HG02623 (cell line): ENCODE measurements at regions not wholly inside any gene's neighbourhood (a gene's known extent, or its start where the extent isn't known, plus 50 kb on each side); places are given as distances from the start of the nearest gene placed in this dataset.

Experiments
- ATAC-seq: cut with Tn5 transposase; IDR thresholded peaks from one replicate; pipeline ENCODE4 v1.9.1; 2021; ENCODE audit warnings: moderate library complexity; ENCODE audit not compliant: unreplicated experiment

- ATAC-seq, result no peak
These were observed 551.6 kb downstream of the ZEB2 start for GRCh38 chr2:143968360-143968759.

- ATAC-seq, result no peak
These were observed 554.3 kb downstream of the ZEB2 start for GRCh38 chr2:143965493-143966164.

- no peak for ATAC-seq
These were observed 555.0 kb downstream of the ZEB2 start for GRCh38 chr2:143964891-143965290.

GRCh38 chr2:143960177-143960576 is 559.7 kb downstream of the ZEB2 start:
- ATAC-seq, result no peak

- no peak for ATAC-seq
These were observed 562.6 kb downstream of the ZEB2 start for GRCh38 chr2:143957321-143957720.

DNA sequence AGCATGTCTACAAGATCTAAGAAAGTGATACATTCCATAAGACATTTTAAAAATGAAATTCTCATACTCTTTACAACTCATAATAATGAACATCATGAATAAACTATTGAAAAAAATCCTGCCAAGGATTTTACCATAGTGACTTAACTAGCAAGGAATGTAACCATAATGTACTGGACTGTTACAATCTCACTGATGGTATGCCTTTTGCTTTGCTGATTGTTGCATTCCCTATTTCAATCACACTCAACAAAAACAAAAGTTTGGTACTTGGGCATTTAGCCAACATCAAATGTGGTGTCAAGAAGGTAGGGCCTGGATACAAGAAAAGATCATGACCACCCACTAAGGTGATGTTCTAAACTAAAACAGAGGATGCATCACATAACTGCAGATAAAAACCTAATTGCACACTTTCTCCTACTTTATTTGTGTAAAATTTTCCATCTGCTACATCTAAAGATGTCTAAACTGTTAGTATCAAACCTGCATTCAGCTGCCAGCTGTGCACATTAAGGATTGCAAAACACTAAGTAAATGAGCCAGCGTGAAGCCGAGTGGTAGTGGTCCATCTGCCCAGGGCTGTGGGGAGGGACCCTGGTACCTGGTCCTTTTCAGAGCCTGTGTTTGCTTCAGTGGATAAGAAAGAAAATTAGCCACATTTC is 564.4 kb downstream of the ZEB2 start:
- ATAC-seq, result no peak

GRCh38 chr2:143954844-143955243 is 565.1 kb downstream of the ZEB2 start:
- no peak for ATAC-seq

DNA sequence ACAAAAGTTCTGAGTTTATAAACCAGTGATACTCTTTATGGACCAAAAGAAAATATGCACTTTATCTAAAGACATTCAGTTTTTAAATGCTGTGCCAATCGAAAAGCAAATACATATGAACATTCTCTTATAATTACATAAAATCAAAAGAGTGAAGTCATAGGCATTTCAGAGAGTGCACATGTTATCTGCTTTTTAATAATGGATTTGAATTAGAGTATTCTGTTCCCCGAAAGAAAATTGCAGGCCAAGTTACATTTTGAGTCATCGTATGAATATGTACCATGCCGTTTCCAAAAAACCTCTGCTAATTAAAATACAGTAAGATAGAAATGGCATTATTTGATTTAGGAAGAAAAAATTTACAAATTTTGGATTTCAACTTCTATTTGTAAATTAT is 565.7 kb downstream of the ZEB2 start:
- no peak for ATAC-seq

DNA sequence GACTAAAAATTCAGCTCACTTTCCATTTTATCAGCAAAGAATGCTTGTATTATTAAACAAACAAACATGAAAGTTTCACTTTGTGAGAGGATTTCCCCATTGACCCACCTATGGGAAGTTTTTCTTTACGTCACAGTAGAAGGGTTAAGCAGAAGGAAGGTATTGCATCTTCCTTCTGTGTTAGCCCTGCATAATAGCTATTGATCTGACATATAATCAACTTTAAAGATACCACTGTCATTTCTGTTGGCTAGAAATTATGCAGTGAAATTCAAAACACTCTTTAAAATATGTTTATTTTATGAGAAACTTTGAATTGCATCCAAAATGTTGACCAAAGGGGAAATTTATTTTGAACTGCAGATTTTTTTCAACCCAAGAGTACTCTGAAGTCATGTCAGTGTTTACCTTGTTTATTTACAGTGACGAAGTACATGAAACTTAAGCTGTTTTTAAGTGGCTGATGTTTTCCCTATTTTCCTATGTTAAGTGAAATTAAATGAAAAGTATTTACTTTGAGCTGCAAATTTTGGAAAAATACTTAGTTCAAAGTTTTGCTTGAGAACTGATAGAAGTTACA is 566.4 kb downstream of the ZEB2 start:
- ATAC-seq, result no peak

DNA sequence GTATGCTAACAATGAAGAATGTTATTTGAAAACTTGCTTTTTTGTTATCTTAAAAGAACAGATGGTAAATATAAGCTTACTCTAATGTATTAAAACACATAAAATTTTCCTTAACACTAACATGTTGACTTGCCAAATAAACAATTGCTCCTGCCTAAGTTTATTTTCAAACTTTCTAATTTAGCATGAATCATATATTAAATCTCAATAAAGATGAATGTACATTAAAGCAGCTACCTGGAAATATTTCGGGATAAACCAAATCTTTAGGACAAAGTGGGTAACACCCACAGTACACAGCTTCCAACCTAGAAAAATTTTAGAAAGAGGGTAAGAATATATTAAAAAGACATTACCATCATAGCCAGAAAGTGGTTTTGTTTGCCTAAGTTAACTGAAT is 567.4 kb downstream of the ZEB2 start:
- no peak for ATAC-seq

- ATAC-seq, result no peak
These were observed 569.2 kb downstream of the ZEB2 start for GRCh38 chr2:143950704-143951103.

GRCh38 chr2:143949121-143949848 is 570.6 kb downstream of the ZEB2 start:
- ATAC-seq, result no peak

DNA sequence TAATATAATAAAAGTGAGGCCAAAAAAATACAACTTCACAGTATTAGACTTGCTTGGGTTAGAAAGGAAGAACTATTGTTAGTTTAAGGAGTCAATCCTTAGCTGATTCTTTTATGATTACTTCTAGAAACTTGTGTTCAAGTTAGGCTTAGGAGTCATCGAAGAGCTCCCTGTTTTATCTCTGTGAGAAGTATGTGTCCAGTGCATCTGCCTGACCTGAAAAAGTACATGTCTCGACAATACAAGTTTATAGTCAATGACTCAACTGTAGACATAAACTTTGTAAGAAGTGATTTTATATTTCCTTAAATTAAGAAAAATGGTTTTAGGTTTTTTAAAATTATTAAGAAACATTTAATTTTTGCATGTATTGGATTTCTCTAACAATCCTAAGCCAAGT is 571.2 kb downstream of the ZEB2 start:
- ATAC-seq, result no peak

GRCh38 chr2:143946436-143947391 is 573.2 kb downstream of the ZEB2 start:
- ATAC-seq, result no peak

GRCh38 chr2:143942486-143942885 is 577.4 kb downstream of the ZEB2 start:
- no peak for ATAC-seq

GRCh38 chr2:143940720-143941119 is 579.2 kb downstream of the ZEB2 start:
- ATAC-seq, result no peak

GRCh38 chr2:143939626-143940330 is 580.1 kb downstream of the ZEB2 start:
- no peak for ATAC-seq

DNA sequence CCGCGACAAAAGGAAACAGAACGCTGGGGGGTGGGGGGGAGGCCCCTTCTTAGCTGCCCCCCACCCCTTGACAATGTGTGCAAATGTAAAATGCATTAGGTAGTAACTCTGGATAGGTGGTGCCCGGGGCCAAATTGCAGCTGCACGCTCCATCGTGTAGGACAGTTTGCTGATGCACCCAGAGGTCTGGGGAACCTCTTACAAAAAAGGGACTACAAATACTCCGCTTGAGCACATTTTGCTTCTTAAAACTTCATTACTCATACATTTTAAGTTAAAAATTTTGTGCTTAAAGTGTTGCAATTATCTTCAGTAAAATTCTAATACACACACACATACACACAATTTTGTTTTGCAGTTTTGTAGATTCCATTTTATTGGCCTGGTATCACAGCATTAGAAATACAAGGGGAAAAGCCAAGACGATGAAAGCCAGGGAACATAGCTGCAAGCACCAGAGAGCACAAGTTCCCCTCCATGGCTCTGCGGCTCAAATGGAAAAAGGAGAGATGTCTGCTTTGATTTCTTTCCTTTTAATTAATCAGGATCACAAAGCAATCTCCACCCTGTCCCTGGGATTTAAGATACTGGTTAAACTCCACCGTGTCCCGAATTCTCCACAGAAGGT is 582.1 kb downstream of the ZEB2 start:
- peak; percentile 9 for ATAC-seq

DNA sequence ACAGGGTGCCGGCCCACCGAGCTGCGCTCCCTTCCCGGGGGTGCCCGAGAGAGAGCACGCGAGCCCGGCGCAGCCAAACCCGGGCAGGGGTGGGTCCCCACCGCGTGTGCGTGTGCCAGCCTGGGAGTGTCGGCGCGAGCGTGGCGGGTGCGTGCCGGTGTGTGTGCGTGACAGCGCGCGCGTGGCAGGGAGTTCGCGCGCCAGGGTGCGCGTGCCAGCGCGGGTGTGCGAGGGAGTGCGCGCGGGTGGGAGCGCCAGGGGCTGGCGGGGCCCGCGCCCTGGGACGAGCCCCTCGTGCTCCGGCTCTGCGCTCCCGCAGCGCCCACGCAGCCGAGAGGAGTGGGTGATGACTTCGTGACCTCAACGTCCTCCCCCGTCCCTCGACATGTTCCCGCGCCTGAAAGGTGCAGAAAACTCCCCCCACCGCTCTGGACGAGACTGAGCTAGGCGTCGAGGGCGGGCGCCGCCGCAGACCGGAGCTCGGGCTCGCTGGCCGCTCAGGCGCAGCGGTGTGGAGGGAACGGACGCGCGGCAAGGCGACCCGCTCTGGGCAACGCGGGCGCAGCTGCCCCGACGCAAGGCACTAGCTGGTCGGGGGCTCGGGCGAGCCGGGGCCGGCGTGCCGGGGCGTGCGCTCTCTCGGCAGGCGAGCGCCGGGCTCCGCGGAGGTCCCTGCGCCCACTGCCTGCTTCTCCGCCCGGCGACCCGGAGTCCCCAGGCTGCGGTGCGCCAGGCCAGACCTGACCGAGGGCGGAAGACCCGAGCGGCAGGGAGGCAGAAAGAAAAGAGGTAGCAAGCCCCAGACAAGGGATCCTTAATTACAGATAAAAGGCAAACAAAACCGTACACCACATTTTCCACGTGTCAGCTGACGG is 582.8 kb downstream of the ZEB2 start:
- peak; percentile 57 for ATAC-seq
